HG02852 (cell line): ENCODE measurements at regions not wholly inside any gene's neighbourhood (a gene's known extent, or its start where the extent isn't known, plus 50 kb on each side); places are given as distances from the start of the nearest gene placed in this dataset.
"Not testable (repeated sequence)": the region's sequence is repeated elsewhere in the genome, so short reads cannot be mapped to it uniquely, and the experiment has no call there.

Experiments used
- ATAC-seq: cut with Tn5 transposase; IDR thresholded peaks from one replicate; pipeline ENCODE4 v1.9.1; 2021; ENCODE audit warnings: mild to moderate bottlenecking, moderate library complexity; ENCODE audit not compliant: unreplicated experiment

- no peak for ATAC-seq
Measured at GRCh38 chr1:96557336-96557735, 164.2 kb upstream of the PTBP2 start.

- ATAC-seq = no peak
Measured at GRCh38 chr1:96558635-96559034, 162.9 kb upstream of the PTBP2 start.

GRCh38 chr1:96559181-96559580 is 162.4 kb upstream of the PTBP2 start:
- no peak for ATAC-seq

GRCh38 chr1:96559707-96560596 is 161.6 kb upstream of the PTBP2 start:
- ATAC-seq = no peak

GRCh38 chr1:96562094-96562493 is 159.5 kb upstream of the PTBP2 start:
- no peak for ATAC-seq

GRCh38 chr1:96564401-96564800 is 157.2 kb upstream of the PTBP2 start:
- ATAC-seq = not testable (repeated sequence)

- ATAC-seq = no peak
Measured at GRCh38 chr1:96565546-96565945, 156.0 kb upstream of the PTBP2 start.

GRCh38 chr1:96568639-96569038 is 152.9 kb upstream of the PTBP2 start:
- ATAC-seq = no peak

GRCh38 chr1:96569288-96569687 is 152.3 kb upstream of the PTBP2 start:
- no peak for ATAC-seq

GRCh38 chr1:96579636-96580035 is 141.9 kb upstream of the PTBP2 start:
- no peak for ATAC-seq

- ATAC-seq = no peak
Measured at GRCh38 chr1:96580920-96581319, 140.7 kb upstream of the PTBP2 start.

- no peak for ATAC-seq
Measured at GRCh38 chr1:96581772-96582171, 139.8 kb upstream of the PTBP2 start.

- no peak for ATAC-seq
Measured at GRCh38 chr1:96583903-96584302, 137.7 kb upstream of the PTBP2 start.

GRCh38 chr1:96587222-96587621 is 134.4 kb upstream of the PTBP2 start:
- ATAC-seq = no peak

GRCh38 chr1:96588416-96588995 is 133.1 kb upstream of the PTBP2 start:
- no peak for ATAC-seq

GRCh38 chr1:96595530-96595929 is 126.1 kb upstream of the PTBP2 start:
- ATAC-seq = not testable (repeated sequence)

GRCh38 chr1:96596226-96596922 is 125.2 kb upstream of the PTBP2 start:
- ATAC-seq = peak; percentile 66

- ATAC-seq = no peak
Measured at GRCh38 chr1:96597218-96597617, 124.4 kb upstream of the PTBP2 start.

- ATAC-seq = no peak
Measured at GRCh38 chr1:96598416-96599168, 123.0 kb upstream of the PTBP2 start.

- ATAC-seq = not testable (repeated sequence)
Measured at GRCh38 chr1:96604620-96605019, 117.0 kb upstream of the PTBP2 start.

GRCh38 chr1:96617375-96617774 is 104.2 kb upstream of the PTBP2 start:
- not testable (repeated sequence) for ATAC-seq
